ENCODE measurements at regions not wholly inside any gene's neighbourhood (a gene's known extent, or its start where the extent isn't known, plus 50 kb on each side); places are given as distances from the start of the nearest gene placed in this dataset.

DNA sequence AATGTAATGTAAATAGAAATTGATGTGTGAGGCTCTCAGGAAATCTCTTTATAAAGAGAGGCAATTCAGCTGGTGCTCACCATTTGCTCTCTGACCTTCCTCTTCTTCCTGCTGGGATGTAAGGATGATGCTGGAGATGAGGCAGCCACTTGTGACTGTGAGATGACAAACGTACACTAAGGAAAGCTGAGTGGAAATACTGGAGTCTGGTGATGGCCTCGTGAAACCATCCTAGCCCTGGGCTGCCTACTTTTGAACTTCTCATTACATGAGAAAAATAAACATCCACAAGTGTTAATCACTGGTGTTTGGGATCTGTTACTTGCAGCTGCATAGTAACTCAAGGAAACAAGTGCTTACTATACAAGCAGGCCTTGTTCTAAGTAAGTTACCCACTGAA lies 114.9 kb upstream of the NHSL1 start:
- WGBS, 5 donors, result 63 to 78% (median 69%) methylated on average over 2 of the region's 2 CpGs
- intact Hi-C loops (cut with DNase I; ENCODE audit: low total_unique reads), result no loop called here

DNA sequence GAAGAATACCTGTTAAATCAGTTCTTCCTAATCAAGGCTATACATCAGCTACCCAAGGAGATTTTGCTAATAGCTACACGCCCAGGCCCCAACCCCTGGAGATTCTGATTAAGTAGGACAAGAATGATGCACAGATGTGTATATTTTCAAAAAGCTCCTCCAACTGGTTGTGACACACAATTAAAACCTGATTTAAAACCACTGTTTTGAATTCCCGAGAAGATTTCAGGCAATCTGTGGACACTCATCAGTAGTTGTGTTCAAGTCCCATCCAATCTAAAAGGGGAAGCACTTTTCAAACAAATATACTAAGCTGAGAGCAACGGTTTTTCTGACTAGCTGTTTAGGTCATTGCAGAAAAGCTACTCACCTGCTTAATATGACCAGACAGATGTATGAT lies 118.9 kb upstream of the NHSL1 start:
- Histone ChIP-seq H3K27me3 (replicated peaks in 1 of 7) (no peaks in the 10 kb centered on the region), H3K4me3 (no peak overlapping the region), H3K27ac (no peak overlapping the region), H3K9me3 (no peaks in the 10 kb centered on the region), H3K4me1 (no peaks in the 10 kb centered on the region), H3K36me3 (no peaks in the 10 kb centered on the region)
- no peak for TF ChIP-seq POLR2AphosphoS5 (IDR thresholded peaks at IDR 0.05)
- no peak for TF ChIP-seq POLR2A (IDR thresholded peaks at IDR 0.05)
- TF ChIP-seq, protein P1, sequence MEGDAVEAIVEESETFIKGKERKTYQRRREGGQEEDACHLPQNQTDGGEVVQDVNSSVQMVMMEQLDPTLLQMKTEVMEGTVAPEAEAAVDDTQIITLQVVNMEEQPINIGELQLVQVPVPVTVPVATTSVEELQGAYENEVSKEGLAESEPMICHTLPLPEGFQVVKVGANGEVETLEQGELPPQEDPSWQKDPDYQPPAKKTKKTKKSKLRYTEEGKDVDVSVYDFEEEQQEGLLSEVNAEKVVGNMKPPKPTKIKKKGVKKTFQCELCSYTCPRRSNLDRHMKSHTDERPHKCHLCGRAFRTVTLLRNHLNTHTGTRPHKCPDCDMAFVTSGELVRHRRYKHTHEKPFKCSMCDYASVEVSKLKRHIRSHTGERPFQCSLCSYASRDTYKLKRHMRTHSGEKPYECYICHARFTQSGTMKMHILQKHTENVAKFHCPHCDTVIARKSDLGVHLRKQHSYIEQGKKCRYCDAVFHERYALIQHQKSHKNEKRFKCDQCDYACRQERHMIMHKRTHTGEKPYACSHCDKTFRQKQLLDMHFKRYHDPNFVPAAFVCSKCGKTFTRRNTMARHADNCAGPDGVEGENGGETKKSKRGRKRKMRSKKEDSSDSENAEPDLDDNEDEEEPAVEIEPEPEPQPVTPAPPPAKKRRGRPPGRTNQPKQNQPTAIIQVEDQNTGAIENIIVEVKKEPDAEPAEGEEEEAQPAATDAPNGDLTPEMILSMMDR (IDR thresholded peaks at IDR 0.05 in 8 of 11, conservative IDR thresholded peaks at IDR 0.05 in 3 of 11), result no peak
- DNase-seq, result no peak
- 65 to 86% (median 80%) methylated on average over 3 of the region's 3 CpGs for WGBS, 5 donors
- intact Hi-C loops (cut with DNase I; ENCODE audit: low total_unique reads), result no loop called here

More for the DNA sequence above, 114.9 kb upstream of the NHSL1 start:
- Histone ChIP-seq H3K4me1 (no peaks in the 10 kb centered on the region), H3K36me3 (no peaks in the 10 kb centered on the region), H3K27me3 (replicated peaks in 1 of 7) (no peaks in the 10 kb centered on the region), H3K4me3 (no peak overlapping the region), H3K27ac (no peak overlapping the region), H3K9me3 (no peaks in the 10 kb centered on the region)
- TF ChIP-seq POLR2AphosphoS5 (IDR thresholded peaks at IDR 0.05) (no peak), POLR2A (IDR thresholded peaks at IDR 0.05) (no peak)
- TF ChIP-seq, protein P1 (IDR thresholded peaks at IDR 0.05 in 8 of 11, conservative IDR thresholded peaks at IDR 0.05 in 3 of 11), result no peak
- DNase-seq, result no peak

GRCh38 chr6:138620630-138621029 lies 121.3 kb upstream of the NHSL1 start:
- Histone ChIP-seq H3K36me3 (no peaks in the 10 kb centered on the region), H3K4me1 (no peaks in the 10 kb centered on the region), H3K27me3 (replicated peaks in 1 of 7) (no peaks in the 10 kb centered on the region), H3K27ac (no peak overlapping the region), H3K4me3 (no peak overlapping the region), H3K9me3 (no peaks in the 10 kb centered on the region)
- 39 to 88% (median 78%) methylated on average over 3 of the region's 3 CpGs for whole genome bisulfite sequencing, 5 donors
- TF ChIP-seq, protein P1 (IDR thresholded peaks at IDR 0.05 in 8 of 11, conservative IDR thresholded peaks at IDR 0.05 in 3 of 11), result no peak
- TF ChIP-seq POLR2AphosphoS5 (IDR thresholded peaks at IDR 0.05) (no peak), POLR2A (IDR thresholded peaks at IDR 0.05) (no peak)
- DNase-seq, result no peak
- intact Hi-C loops (cut with DNase I; ENCODE audit: low total_unique reads), result no loop called here

DNA sequence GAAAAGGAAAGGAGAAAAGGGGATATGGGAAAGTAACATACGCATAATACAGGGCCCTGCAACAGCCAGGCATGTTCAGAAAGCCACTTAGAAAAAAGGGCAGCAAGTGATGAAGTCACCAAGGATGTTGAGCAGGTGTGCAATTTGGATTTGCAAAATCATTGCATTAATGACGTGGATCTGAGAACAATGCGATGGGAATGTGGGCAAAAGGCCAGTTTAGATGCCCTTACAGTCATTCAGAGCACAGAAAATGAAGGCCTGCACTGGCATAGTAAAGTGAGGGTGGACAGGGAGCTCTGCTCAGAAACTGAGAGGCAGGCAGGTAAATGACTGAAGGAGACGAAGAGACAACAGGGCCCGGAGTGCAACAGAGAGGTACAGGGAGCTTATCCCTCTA lies 123.7 kb upstream of the NHSL1 start:
- no peak overlapping the region for H3K4me3 ChIP-seq
- H3K27me3 ChIP-seq (replicated peaks in 1 of 7), result no peaks in the 10 kb centered on the region
- H3K4me1 ChIP-seq, result no peaks in the 10 kb centered on the region
- no peaks in the 10 kb centered on the region for H3K36me3 ChIP-seq
- 86 to 94% (median 91%) methylated on average over 5 of the region's 5 CpGs for whole genome bisulfite sequencing, 5 donors
- H3K9me3 ChIP-seq, result no peaks in the 10 kb centered on the region
- no peak for DNase-seq
- no peak overlapping the region for H3K27ac ChIP-seq
- intact Hi-C loops (cut with DNase I; ENCODE audit: low total_unique reads), result no loop called here
- no peak for TF ChIP-seq POLR2A (IDR thresholded peaks at IDR 0.05)
- TF ChIP-seq, protein P1 (IDR thresholded peaks at IDR 0.05 in 8 of 11, conservative IDR thresholded peaks at IDR 0.05 in 3 of 11), result no peak
- no peak for TF ChIP-seq POLR2AphosphoS5 (IDR thresholded peaks at IDR 0.05)

Data from spleen (tissue), 11 donors.